HFF-Myc (cell line): ENCODE measurements at regions not wholly inside any gene's neighbourhood (a gene's known extent, or its start where the extent isn't known, plus 50 kb on each side); places are given as distances from the start of the nearest gene placed in this dataset.

Source experiments
- DNase-seq: peaks from one replicate; pipeline ENCODE4 v3.0.0-alpha.2; 2011; ENCODE audit warnings: low read depth; ENCODE audit errors: extremely low read depth
- H3K4me3 ChIP-seq: replicated peaks from 2 replicates; pipeline ENCODE4 v1.5.1; 2011; ENCODE audit warnings: low read depth, mild to moderate bottlenecking, control low read depth, low read length
- TF ChIP-seq, protein P1 (sequence below): IDR thresholded peaks from 2 replicates; pipeline ENCODE4 v1.5.1; 2012; ENCODE audit warnings: mild to moderate bottlenecking, low read depth, low read length, control low read depth; ENCODE audit errors: missing control alignments

DNA sequence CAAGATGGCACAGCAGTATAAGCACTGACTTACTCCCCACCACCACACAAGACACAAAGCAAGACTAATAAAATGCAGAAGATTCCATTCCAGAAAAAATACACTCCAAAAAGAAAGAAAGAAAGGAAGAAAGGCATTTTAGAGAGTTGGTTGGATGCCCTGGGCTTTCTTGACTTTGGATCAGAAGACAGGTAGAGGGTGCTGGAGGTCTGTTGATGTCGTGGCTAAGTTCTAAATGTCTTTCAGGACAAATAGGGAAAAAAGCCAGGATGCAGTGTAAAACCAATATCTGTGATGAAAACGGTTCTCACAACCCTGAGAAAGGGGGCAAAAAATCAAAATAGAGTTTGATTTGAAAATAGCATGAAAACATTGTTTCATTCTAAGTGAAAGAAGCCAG, 555.2 kb upstream of the PRKX start:
- no peak for DNase-seq
- TF ChIP-seq, protein P1, sequence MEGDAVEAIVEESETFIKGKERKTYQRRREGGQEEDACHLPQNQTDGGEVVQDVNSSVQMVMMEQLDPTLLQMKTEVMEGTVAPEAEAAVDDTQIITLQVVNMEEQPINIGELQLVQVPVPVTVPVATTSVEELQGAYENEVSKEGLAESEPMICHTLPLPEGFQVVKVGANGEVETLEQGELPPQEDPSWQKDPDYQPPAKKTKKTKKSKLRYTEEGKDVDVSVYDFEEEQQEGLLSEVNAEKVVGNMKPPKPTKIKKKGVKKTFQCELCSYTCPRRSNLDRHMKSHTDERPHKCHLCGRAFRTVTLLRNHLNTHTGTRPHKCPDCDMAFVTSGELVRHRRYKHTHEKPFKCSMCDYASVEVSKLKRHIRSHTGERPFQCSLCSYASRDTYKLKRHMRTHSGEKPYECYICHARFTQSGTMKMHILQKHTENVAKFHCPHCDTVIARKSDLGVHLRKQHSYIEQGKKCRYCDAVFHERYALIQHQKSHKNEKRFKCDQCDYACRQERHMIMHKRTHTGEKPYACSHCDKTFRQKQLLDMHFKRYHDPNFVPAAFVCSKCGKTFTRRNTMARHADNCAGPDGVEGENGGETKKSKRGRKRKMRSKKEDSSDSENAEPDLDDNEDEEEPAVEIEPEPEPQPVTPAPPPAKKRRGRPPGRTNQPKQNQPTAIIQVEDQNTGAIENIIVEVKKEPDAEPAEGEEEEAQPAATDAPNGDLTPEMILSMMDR: no peak
- no peak overlapping the region for H3K4me3 ChIP-seq

GRCh38 chrX:4265036-4265435, 551.6 kb upstream of the PRKX start:
- no peak for DNase-seq
- TF ChIP-seq, protein P1: no peak

DNA sequence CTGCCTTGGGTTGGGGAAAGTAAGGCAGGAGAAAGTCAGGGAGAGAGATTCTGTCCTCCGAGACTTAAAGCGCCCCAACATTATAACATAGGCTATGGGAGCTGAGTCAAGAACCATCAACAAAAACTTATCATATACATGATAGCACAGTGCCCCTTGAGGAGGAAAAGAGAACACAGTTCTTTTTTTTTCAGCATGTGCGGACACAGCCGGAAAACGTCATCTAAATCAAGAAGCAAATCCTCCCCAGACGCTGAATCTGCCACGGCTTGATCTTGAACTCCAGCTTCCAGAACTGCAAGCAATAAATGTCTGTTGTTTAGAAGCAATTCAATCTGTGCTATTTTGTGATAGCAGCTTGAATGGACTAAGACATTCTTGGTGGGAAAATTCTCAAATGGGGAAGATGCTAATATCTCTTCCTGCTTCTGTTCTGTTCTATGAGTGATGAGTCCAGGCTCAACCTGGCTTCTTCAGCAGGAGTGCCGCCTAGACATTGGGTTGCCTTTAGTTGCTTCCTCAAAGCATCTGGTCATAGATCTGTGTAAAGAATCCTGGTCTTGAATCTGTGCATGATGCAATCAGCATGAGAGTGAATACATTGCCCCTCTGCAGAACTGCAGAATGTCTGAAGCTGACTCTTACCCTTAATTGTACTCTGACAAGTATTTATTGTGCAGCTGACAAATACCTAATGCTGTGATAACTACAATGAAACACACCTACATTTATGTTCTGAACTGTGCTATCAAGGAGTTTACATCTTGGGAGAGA, 549.8 kb upstream of the PRKX start:
- no peak overlapping the region for H3K4me3 ChIP-seq
- TF ChIP-seq, protein P1: no peak
- DNase-seq: no peak

More at GRCh38 chrX:4265036-4265435, 551.6 kb upstream of the PRKX start:
- no peak overlapping the region for H3K4me3 ChIP-seq

GRCh38 chrX:4253092-4253491, 539.6 kb upstream of the PRKX start:
- no peak overlapping the region for H3K4me3 ChIP-seq
- TF ChIP-seq, protein P1: no peak
- no peak for DNase-seq

DNA sequence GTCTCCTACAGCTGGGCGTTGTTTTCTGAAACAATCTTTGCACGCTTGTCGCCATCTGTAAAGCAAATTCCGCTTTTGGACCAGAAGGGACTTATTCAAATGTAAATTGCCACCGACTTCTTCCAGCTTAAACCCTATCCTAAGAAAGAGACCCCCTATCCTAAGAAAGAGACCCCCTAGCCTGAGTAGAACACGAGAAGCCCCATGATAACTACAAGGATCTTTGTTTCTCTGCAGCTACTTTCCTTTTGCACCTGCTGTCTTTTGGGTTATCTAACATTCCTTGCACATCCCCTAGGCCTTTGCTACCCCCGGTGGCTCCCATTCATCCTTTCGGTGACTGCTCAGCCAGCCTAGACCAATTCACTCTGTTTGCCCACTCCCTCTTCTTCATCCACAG, 536.0 kb upstream of the PRKX start:
- DNase-seq: no peak
- H3K4me3 ChIP-seq: no peak overlapping the region
- TF ChIP-seq, protein P1: no peak

DNA sequence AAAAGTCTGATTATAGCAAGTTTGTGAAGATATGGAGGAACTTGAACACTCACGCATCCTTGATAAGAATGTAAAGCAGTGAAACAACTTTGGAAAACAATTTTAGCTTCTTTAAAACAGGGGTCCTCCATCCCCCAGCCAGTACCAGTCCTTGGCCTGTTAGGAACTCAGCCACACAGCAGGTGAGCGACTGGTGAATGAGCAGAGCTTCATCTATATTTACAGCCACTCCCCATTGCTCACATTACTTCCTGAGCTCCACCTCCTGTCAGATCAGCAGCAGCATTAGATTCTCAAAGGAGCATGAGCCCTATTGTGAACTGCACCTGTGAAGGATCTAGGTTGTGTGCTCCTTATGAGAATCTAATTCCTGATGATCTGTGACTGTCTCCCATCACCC, 530.3 kb upstream of the PRKX start:
- TF ChIP-seq, protein P1: no peak
- no peak overlapping the region for H3K4me3 ChIP-seq
- no peak for DNase-seq
